Prostate gland (tissue), 2 donors: ENCODE measurements at regions not wholly inside any gene's neighbourhood (a gene's known extent, or its start where the extent isn't known, plus 50 kb on each side); places are given as distances from the start of the nearest gene placed in this dataset.

Experiments used
- DNase-seq: peaks from one replicate; pipeline ENCODE4 v3.0.0-alpha.2; 2019; ENCODE audit warnings: low spot score
- H3K27ac ChIP-seq, 2 donors: fragments of 200-600 bp; sonication (generic); 2 replicates each; pipeline ENCODE4 v1.5.1; 2017 to 2019
- H3K27me3 ChIP-seq: fragments of 200-600 bp; sonication (generic); replicated peaks from 2 replicates; pipeline ENCODE4 v1.5.1; 2019; ENCODE audit not compliant: insufficient read depth
- H3K36me3 ChIP-seq, 2 donors: fragments of 200-600 bp; sonication (generic); 1 replicate in 1 of 2; 2 replicates in 1 of 2; pipeline versions ENCODE4 v1.5.1 to v1.8.1; 2017 to 2019
- H3K4me1 ChIP-seq: fragments of 200-600 bp; sonication (generic); replicated peaks from 2 replicates; pipeline ENCODE4 v1.5.1; 2019
- H3K4me3 ChIP-seq, 2 donors: fragments of 200-600 bp; sonication (generic); 2 replicates each; pipeline ENCODE4 v1.5.1; 2017 to 2019
- H3K9me3 ChIP-seq: fragments of 200-600 bp; sonication (generic); 2 replicates; pipeline ENCODE4 v1.5.1; 2017
- CTCF ChIP-seq, 4 experiments: fragments of 200-600 bp in 2 of 4; fragments of 450-650 bp in 2 of 4; sonication (generic) in 2 of 4; IDR thresholded peaks; 1 replicate in 3 of 4; 2 replicates in 1 of 4; pipeline ENCODE4 v1.5.1; 2016 to 2019; ENCODE audit warnings: antibody characterized with exemption in 4 of 4, mild to moderate bottlenecking in 2 of 4, moderate library complexity in 2 of 4
- POLR2A ChIP-seq: fragments of 450-650 bp; IDR thresholded peaks from one replicate; pipeline ENCODE4 v1.6.1; 2016; ENCODE audit warnings: antibody characterized with exemption, mild to moderate bottlenecking
- POLR2AphosphoS5 ChIP-seq: sonication (generic); formaldehyde crosslinking; IDR thresholded peaks from one replicate; pipeline ENCODE4 v1.6.1; 2017; ENCODE audit warnings: antibody characterized with exemption
- WGBS: methylation state at CpG from one replicate; pipeline ENCODE4 v1.1.5; 2018; 5-methylcytosine and 5-hydroxymethylcytosine counted together
- intact Hi-C: fragments of 100-400 bp; cut with DNase I; formaldehyde crosslinking; loops from one replicate; pipeline ENCODE4 v1.14.2; 2022

DNA sequence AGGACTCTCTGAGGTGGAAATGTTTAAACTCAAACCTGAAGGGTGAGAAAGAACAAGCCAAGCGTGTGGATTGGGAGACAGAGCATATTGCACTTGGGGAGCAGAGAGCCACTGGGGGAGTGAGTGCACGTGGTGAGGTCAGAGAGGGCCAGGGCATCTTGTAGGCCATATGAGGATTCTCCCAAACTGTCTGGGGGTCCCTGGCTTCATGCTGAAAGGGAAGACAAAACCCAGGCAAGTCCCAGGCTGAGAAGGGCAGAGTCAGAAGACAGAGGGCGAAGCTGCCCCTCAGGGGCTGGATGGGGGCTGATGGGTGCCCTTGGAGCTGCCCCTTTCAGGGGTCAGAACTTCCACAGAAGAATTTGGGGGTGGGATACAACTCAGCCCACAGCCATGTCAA, 215.3 kb upstream of the S1PR3 start:
- no peak overlapping the region for H3K27ac ChIP-seq
- no peak overlapping the region for H3K4me3 ChIP-seq
- 98% methylated on average over 3 of the region's 3 CpGs for WGBS
- DNase-seq = no peak
- TF ChIP-seq CTCF (IDR thresholded peaks at IDR 0.05) (no peak), POLR2AphosphoS5 (no peak), POLR2A (no peak)
- no peaks in the 10 kb centered on the region for H3K27me3 ChIP-seq
- no peaks in the 10 kb centered on the region for H3K36me3 ChIP-seq
- peaks cover 4% of the 10 kb centered on the region for H3K4me1 ChIP-seq
- no peaks in the 10 kb centered on the region for H3K9me3 ChIP-seq
- intact Hi-C loops = no loop called here

GRCh38 chr9:88776717-88777497, 214.4 kb upstream of the S1PR3 start:
- Histone ChIP-seq H3K27me3 (no peaks in the 10 kb centered on the region), H3K4me3 (no peak overlapping the region), H3K9me3 (no peaks in the 10 kb centered on the region), H3K36me3 (no peaks in the 10 kb centered on the region), H3K27ac (no peak overlapping the region), H3K4me1 (peaks cover 4% of the 10 kb centered on the region)
- intact Hi-C loops = no loop called here
- no peak for DNase-seq
- TF ChIP-seq POLR2A (no peak), POLR2AphosphoS5 (no peak), CTCF (IDR thresholded peaks at IDR 0.05) (no peak)
- WGBS = 90% methylated on average over 7 of the region's 7 CpGs

DNA sequence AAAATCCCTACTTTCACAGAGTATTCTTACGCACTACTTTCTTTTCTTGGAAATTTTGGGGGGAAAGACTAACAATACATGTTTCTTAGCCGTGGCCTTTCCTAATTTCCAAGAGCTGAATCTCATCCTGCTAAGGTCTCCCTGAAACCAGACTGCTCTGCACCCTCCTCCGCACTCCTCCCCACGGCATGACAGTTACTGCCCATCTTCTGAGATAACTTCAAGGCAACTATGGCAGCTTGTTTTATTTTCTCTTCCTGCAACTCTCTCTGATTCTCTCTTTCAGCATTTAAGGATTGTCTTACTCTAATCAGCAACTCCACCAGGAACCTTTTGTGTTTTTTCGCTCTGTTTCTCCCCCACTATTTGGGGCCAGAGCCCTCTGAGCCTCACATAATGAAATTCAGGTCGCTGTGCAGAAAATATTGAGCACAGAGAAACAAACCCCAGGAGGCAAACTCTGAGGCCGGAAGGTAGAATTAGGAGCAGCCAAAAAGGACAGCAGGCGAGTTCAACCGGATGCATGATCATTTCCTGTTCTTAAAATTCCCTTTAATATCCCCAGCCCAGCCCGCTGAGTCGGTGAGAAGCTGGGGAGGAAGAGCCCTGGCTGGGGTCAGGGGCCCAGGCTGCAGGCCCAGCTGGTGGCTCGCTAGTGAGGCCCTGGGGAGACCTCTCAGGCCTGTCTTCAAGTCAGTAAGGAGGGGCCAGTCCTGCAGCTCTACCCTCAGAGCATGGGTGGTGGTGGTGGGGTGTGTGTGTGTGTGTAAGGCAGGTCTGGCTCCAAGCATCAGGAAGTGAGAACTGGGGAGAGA, 213.6 kb upstream of the S1PR3 start:
- WGBS = 72% methylated on average over 12 of the region's 12 CpGs
- no peak for DNase-seq
- intact Hi-C loops = no loop called here

GRCh38 chr9:88781628-88782391, 209.5 kb upstream of the S1PR3 start:
- 75% methylated on average over 7 of the region's 7 CpGs for WGBS
- no peak overlapping the region for H3K27ac ChIP-seq
- intact Hi-C loops = loop anchor here (5.0 kb wide), 1 partner anchor 35 kb away; no protein-coding TSS in a partner anchor

More for the DNA sequence above, 213.6 kb upstream of the S1PR3 start:
- no peaks in the 10 kb centered on the region for H3K27me3 ChIP-seq
- H3K4me3 ChIP-seq = no peak overlapping the region
- H3K4me1 ChIP-seq = peaks cover 4% of the 10 kb centered on the region
- H3K36me3 ChIP-seq = no peaks in the 10 kb centered on the region
- TF ChIP-seq POLR2A (no peak), CTCF (IDR thresholded peaks at IDR 0.05) (no peak), POLR2AphosphoS5 (no peak)
- no peak overlapping the region for H3K27ac ChIP-seq
- H3K9me3 ChIP-seq = no peaks in the 10 kb centered on the region

More at GRCh38 chr9:88781628-88782391, 209.5 kb upstream of the S1PR3 start:
- Histone ChIP-seq H3K36me3 (no peaks in the 10 kb centered on the region), H3K27me3 (no peaks in the 10 kb centered on the region), H3K9me3 (no peaks in the 10 kb centered on the region), H3K4me3 (no peak overlapping the region), H3K4me1 (no peaks in the 10 kb centered on the region)
- DNase-seq = no peak
- no peak for TF ChIP-seq POLR2A
